HG02798 (cell line): ENCODE measurements at regions not wholly inside any gene's neighbourhood (a gene's known extent, or its start where the extent isn't known, plus 50 kb on each side); places are given as distances from the start of the nearest gene placed in this dataset.

Experiments used
- ATAC-seq: cut with Tn5 transposase; IDR thresholded peaks from one replicate; pipeline ENCODE4 v1.9.1; 2021; ENCODE audit warnings: mild to moderate bottlenecking; ENCODE audit not compliant: unreplicated experiment, poor library complexity

- ATAC-seq = peak; percentile 79
Measured at GRCh38 chr6:137767911-137768690, 99.0 kb upstream of the TNFAIP3 start.

- no peak for ATAC-seq
Measured at GRCh38 chr6:137768935-137769334, 98.1 kb upstream of the TNFAIP3 start.

GRCh38 chr6:137769797-137770362, 97.2 kb upstream of the TNFAIP3 start:
- no peak for ATAC-seq

- no peak for ATAC-seq
Measured at GRCh38 chr6:137772541-137773250, 94.4 kb upstream of the TNFAIP3 start.

- ATAC-seq = no peak
Measured at GRCh38 chr6:137775227-137775626, 91.8 kb upstream of the TNFAIP3 start.

GRCh38 chr6:137775720-137776119, 91.3 kb upstream of the TNFAIP3 start:
- ATAC-seq = no peak

GRCh38 chr6:137776256-137776655, 90.8 kb upstream of the TNFAIP3 start:
- ATAC-seq = no peak

GRCh38 chr6:137776786-137777686, 90.0 kb upstream of the TNFAIP3 start:
- no peak for ATAC-seq

GRCh38 chr6:137777687-137778075, 89.4 kb upstream of the TNFAIP3 start:
- ATAC-seq = no peak

- no peak for ATAC-seq
Measured at GRCh38 chr6:137779982-137780381, 87.1 kb upstream of the TNFAIP3 start.

GRCh38 chr6:137780447-137781034, 86.5 kb upstream of the TNFAIP3 start:
- no peak for ATAC-seq

- ATAC-seq = no peak
Measured at GRCh38 chr6:137781639-137782038, 85.4 kb upstream of the TNFAIP3 start.

GRCh38 chr6:137782166-137783039, 84.7 kb upstream of the TNFAIP3 start:
- ATAC-seq = no peak

GRCh38 chr6:137783710-137784109, 83.3 kb upstream of the TNFAIP3 start:
- ATAC-seq = no peak

- no peak for ATAC-seq
Measured at GRCh38 chr6:137784583-137784982, 82.5 kb upstream of the TNFAIP3 start.

GRCh38 chr6:137787016-137787415, 80.0 kb upstream of the TNFAIP3 start:
- no peak for ATAC-seq

- no peak for ATAC-seq
Measured at GRCh38 chr6:137788248-137788647, 78.8 kb upstream of the TNFAIP3 start.

- no peak for ATAC-seq
Measured at GRCh38 chr6:137791281-137792159, 75.5 kb upstream of the TNFAIP3 start.
